ELR (cell line): ENCODE measurements at regions not wholly inside any gene's neighbourhood (a gene's known extent, or its start where the extent isn't known, plus 50 kb on each side); places are given as distances from the start of the nearest gene placed in this dataset.
"Not testable (repeated sequence)": the region's sequence is repeated elsewhere in the genome, so short reads cannot be mapped to it uniquely, and the experiment has no call there.

ENCODE experiments used
- DNase-seq: peaks from one replicate; pipeline ENCODE4 v3.0.0-alpha.2; 2015; ENCODE audit warnings: low read depth

GRCh38 chr2:16240402-16240801 is 300.1 kb downstream of the MYCN start:
- DNase-seq: no peak

DNA sequence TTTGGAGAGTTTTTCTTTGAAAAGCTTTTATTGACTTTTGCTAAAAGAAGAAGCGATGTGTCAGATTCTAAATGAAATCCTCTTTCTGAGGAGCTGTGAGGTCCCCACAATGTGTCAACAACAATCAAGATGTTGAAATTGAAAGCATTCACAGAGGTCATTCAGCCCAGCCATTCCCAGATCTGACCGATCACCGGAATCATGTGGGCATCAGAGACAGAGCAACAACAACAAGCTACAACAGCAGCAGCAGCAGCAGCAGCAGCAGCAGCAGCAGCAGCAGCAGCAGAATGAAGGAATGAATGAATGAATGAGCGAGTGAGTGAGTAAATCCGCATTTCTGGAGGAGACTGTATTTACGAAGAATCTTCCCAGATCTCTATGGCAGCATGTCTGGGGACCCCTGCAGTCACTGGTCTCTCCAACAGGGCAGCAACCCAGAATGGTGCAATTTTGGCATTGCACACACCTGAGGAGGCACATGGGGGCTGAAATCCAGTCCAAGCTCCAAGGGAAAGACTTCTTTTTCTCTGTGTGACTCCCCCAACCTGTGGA is 299.0 kb downstream of the MYCN start:
- no peak for DNase-seq

- no peak for DNase-seq
These were observed 298.4 kb downstream of the MYCN start for GRCh38 chr2:16238786-16239185.

DNA sequence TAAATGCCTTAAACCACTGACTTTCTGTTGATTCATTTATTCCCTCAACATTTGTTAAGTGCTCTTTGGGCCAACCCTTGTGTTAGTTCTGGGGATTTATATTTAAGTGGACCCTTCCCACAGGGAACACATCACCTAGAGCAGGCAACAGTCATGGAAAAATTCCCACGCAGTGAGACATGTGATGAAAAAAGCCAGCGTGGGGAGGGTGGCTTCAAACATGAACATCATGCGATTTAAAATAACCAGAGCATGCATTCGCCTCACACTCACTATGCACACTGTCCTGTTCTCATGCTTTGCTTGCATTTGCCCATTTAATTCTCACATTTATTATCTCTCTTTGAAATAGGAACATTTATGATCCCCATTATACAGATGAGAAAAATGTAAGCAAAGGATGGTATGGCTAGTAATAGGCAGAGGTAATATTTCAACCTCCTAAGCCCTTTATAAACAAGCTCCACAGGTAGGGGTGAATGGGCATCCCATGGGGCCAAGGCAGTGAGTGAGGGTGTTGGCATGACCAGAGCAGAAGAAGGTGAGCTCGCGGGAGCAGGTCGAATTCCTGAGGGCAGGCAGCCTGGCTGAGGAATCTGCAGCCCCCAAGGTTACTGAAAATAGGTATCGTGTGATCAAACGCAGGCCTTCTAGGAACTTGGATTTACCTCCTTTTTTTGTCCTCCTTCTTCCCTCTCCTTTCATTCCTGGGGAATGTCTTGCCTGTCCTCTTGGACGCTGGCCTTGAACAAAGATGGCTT is 297.8 kb downstream of the MYCN start:
- no peak for DNase-seq

GRCh38 chr2:16235747-16236146 is 295.4 kb downstream of the MYCN start:
- DNase-seq: no peak

DNA sequence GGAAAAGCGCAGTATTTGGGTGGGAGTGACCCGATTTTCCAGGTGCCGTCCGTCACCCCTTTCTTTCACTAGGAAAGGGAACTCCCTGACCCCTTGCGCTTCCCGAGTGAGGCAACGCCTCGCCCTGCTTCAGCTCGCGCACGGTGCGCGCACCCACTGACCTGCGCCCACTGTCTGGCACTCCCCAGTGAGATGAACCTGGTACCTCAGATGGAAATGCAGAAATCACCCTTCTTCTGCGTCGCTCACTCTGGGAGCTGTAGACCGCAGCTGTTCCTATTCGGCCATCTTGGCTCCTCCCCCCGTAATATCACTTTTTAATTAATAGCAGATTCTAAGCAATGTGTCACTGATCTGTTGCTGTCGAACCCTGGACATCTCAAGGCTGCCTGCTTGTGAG is 294.9 kb downstream of the MYCN start:
- not testable (repeated sequence) for DNase-seq

- DNase-seq: no peak
These were observed 288.6 kb downstream of the MYCN start for GRCh38 chr2:16228951-16229350.

GRCh38 chr2:16228471-16228870 is 288.1 kb downstream of the MYCN start:
- DNase-seq: no peak

- no peak for DNase-seq
These were observed 287.6 kb downstream of the MYCN start for GRCh38 chr2:16227811-16228462.

- no peak for DNase-seq
These were observed 286.8 kb downstream of the MYCN start for GRCh38 chr2:16226943-16227664.

DNA sequence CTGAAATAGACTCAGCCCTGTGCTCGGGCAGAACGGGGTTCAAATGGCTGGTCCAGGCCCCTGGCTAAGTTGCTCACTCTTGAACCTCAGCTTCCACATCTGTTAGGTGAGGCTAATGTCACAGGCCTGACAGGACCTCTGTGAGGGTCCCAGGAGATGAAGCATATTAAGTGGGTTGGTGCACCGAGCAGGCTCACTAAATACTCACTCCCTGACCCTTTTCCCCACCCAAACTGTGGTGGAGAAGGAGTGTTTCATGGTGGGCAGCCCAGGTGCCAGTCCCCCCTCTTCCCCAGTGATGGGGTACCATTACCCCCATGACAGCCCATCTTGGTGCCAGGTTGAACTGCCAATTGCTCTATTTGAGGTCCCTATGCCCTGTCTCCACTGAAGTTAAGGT is 286.0 kb downstream of the MYCN start:
- no peak for DNase-seq

GRCh38 chr2:16225545-16225944 is 285.2 kb downstream of the MYCN start:
- no peak for DNase-seq

- DNase-seq: no peak
These were observed 284.7 kb downstream of the MYCN start for GRCh38 chr2:16225071-16225470.

- no peak for DNase-seq
These were observed 284.1 kb downstream of the MYCN start for GRCh38 chr2:16224298-16225045.

GRCh38 chr2:16223841-16224177 is 283.5 kb downstream of the MYCN start:
- no peak for DNase-seq

DNA sequence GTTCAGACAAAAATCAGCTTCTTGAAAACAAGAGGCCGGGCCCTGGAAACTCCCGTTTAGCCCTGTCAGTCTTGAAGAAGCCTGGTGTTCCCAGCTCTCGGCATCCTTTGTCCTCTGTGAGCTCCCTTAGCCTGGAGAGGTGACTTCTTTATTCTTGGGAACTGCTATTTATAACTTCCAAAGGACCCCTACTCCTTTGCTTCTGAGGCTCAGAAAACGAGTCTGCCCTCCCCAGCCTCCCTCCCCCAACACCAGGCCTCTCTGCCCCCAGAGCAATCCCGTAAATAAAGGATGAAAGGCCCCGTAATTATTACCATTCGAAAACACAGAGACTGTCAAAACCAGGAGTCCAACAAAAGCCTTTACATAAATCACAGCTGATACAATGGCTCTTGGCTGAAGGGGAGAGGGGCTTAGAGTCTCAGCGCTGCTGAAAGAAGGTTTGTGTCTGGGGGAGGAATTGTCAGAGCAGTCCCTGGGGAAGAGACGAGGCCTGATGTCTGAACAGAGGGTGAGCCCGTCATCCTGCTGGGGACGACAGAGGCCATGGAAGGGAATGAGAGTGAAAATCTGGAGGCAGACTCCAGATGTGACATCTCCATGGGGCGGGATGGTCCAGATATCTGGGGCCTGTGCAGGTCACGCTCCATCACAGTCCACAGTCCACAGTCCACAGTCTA is 283.0 kb downstream of the MYCN start:
- DNase-seq: no peak

GRCh38 chr2:16222326-16222725 is 282.0 kb downstream of the MYCN start:
- DNase-seq: no peak

DNA sequence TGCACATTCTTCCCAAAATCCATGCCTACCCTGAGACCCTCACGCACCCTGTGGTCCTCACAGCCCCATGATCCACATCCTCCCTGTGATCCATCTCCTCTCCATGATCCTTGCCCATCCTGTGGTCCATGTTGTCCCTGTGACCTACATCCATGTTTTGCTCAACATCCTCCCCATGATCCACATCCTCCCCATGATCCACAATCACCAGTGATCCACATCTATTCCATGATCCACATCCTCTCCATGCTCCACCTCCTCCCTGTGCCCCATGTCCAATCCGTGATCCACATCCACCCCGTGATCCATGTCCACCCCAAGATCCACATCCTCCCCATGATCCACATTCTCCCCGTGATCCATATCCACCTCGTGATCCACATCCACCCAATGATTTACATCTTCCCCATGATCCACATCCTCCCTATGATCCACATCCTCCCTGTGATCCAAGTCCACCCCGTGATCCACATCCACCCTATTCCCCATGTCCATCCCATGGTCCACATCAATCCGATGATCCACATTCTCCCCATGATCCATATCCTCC is 281.2 kb downstream of the MYCN start:
- no peak for DNase-seq

DNA sequence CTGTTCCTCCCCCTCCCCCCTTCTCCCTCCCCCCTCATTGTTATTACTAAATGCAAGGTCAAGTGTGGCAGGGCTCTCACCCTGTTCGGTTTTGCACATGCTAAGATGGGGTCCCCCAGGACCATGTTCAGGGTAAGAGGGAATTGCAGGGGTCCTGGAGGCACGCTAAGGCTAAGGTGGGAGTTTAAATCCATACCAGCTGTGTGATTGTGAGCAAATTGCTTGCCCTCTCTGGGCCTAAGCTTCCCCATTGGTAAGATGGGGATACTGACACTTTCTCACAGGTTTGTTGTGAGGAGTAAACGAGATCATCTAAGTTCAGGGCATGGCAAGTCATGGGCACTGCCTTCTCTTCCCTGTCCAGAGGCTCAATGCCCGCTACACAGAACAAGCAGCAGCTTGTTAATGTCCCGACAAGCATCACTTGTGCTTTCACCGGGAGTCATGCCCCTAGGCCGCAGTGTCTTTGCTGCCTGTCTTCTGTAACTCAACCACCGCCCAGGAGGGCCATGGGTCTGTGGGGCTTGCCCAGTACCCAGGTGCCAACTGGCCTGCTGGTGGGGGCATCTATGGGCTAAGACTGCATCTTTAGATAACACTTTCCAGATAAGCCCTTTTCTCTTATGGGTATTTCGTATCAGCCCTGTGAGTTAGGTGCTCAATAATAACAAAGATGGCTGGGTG is 279.1 kb downstream of the MYCN start:
- no peak for DNase-seq

- DNase-seq: no peak
These were observed 278.3 kb downstream of the MYCN start for GRCh38 chr2:16218625-16219024.

- no peak for DNase-seq
These were observed 277.8 kb downstream of the MYCN start for GRCh38 chr2:16218161-16218560.
